Right lobe of liver (tissue), 4 donors: ENCODE measurements at regions not wholly inside any gene's neighbourhood (a gene's known extent, or its start where the extent isn't known, plus 50 kb on each side); places are given as distances from the start of the nearest gene placed in this dataset.

Source experiments
- CTCF ChIP-seq, 4 donors: fragments of 200-600 bp in 3 of 4; fragments of 450-650 bp in 1 of 4; IDR thresholded peaks; one replicate each; pipeline versions ENCODE4 v1.5.1 to v1.8.0; 2016 to 2022; ENCODE audit warnings: antibody characterized with exemption in 4 of 4, mild to moderate bottlenecking in 2 of 4
- POLR2A ChIP-seq: fragments of 450-650 bp; IDR thresholded peaks from one replicate; pipeline ENCODE4 v1.6.1; 2017; ENCODE audit warnings: antibody characterized with exemption, mild to moderate bottlenecking
- donor health status: DM: no; HTN: no; CAD: no.
- donor health status: DM: no; HTN: no; CAD: no.
- donor health status: DM: no; HTN: yes; CAD: no.

GRCh38 chr9:91006046-91006445 lies 204.4 kb downstream of the SYK start:
- TF ChIP-seq CTCF (IDR thresholded peaks at IDR 0.05) (no peak), POLR2A (no peak)
